ENCODE measurements at regions not wholly inside any gene's neighbourhood (a gene's known extent, or its start where the extent isn't known, plus 50 kb on each side); places are given as distances from the start of the nearest gene placed in this dataset.
"Not testable (repeated sequence)": the region's sequence is repeated elsewhere in the genome, so short reads cannot be mapped to it uniquely, and the experiment has no call there.

GRCh38 chr11:67795746-67796145 is 121.3 kb upstream of the ALDH3B2 start:
- no peaks in the 10 kb centered on the region for H3K4me1 ChIP-seq (ENCODE audit: insufficient read depth)
- H3K4me3 ChIP-seq, result no peak overlapping the region
- no peak for ATAC-seq
- no peak overlapping the region for H3K27ac ChIP-seq (ENCODE audit: low read depth)
- H3K27me3 ChIP-seq (ENCODE audit: insufficient read depth), result no peaks in the 10 kb centered on the region
- no peak for DNase-seq (ENCODE audit: low spot score)
- no peak overlapping the region for H3K27ac Mint-ChIP-seq
- no peaks in the 10 kb centered on the region for H3K36me3 ChIP-seq (ENCODE audit: insufficient read depth)
- no peaks in the 10 kb centered on the region for H3K9me3 Mint-ChIP-seq
- peaks cover 4% of the 10 kb centered on the region for H3K27me3 Mint-ChIP-seq (ENCODE audit: insufficient read depth, low read depth, poor library complexity)
- no peaks in the 10 kb centered on the region for H3K79me2 ChIP-seq (replicated peaks; ENCODE audit: insufficient read depth)
- no peak overlapping the region for H3K4me3 Mint-ChIP-seq
- no peak overlapping the region for H2AFZ ChIP-seq
- H3K36me3 Mint-ChIP-seq (ENCODE audit: low read depth), result no peaks in the 10 kb centered on the region
- no peak overlapping the region for H3K4me2 ChIP-seq
- no peaks in the 10 kb centered on the region for H4K20me1 ChIP-seq (replicated peaks; ENCODE audit: insufficient read depth)
- TF ChIP-seq REST (IDR thresholded peaks at IDR 0.05; ENCODE audit: unreplicated experiment), result no peak
- TF ChIP-seq ZNF331 (CRISPR knock-in tag; IDR thresholded peaks at IDR 0.05; ENCODE audit: low read depth), result no peak
- no peak for TF ChIP-seq POLR2AphosphoS5 (IDR thresholded peaks at IDR 0.05; ENCODE audit: low read depth)
- no peak for TF ChIP-seq ZNF114 (CRISPR knock-in tag; IDR thresholded peaks at IDR 0.05)
- TF ChIP-seq JUNB (IDR thresholded peaks at IDR 0.05; ENCODE audit: unreplicated experiment), result no peak
- TF ChIP-seq ZNF462 (CRISPR knock-in tag; IDR thresholded peaks at IDR 0.05), result no peak
- TF ChIP-seq EZH2phosphoT487 (IDR thresholded peaks at IDR 0.05; ENCODE audit: unreplicated experiment), result no peak
- no peak for TF ChIP-seq EZH2 (IDR thresholded peaks at IDR 0.05; ENCODE audit: low read depth, unreplicated experiment)
- TF ChIP-seq STAT1 (IDR thresholded peaks at IDR 0.05; ENCODE audit: unreplicated experiment), result no peak
- TF ChIP-seq, protein P1, sequence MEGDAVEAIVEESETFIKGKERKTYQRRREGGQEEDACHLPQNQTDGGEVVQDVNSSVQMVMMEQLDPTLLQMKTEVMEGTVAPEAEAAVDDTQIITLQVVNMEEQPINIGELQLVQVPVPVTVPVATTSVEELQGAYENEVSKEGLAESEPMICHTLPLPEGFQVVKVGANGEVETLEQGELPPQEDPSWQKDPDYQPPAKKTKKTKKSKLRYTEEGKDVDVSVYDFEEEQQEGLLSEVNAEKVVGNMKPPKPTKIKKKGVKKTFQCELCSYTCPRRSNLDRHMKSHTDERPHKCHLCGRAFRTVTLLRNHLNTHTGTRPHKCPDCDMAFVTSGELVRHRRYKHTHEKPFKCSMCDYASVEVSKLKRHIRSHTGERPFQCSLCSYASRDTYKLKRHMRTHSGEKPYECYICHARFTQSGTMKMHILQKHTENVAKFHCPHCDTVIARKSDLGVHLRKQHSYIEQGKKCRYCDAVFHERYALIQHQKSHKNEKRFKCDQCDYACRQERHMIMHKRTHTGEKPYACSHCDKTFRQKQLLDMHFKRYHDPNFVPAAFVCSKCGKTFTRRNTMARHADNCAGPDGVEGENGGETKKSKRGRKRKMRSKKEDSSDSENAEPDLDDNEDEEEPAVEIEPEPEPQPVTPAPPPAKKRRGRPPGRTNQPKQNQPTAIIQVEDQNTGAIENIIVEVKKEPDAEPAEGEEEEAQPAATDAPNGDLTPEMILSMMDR (conservative IDR thresholded peaks at IDR 0.05; ENCODE audit: low read depth in 2 of 2), result no peak
- no peak for TF ChIP-seq NANOG (IDR thresholded peaks at IDR 0.05; ENCODE audit: borderline replicate concordance)
- H3K9me2 ChIP-seq (ENCODE audit: insufficient read depth), result no peaks in the 10 kb centered on the region
- H3K4me1 Mint-ChIP-seq, result peaks cover 14% of the 10 kb centered on the region
- H3F3A ChIP-seq (replicated peaks; ENCODE audit: low read depth), result no peaks in the 10 kb centered on the region

GRCh38 chr11:67793750-67794149 is 119.3 kb upstream of the ALDH3B2 start:
- H3K27ac Mint-ChIP-seq; H3K9me2 ChIP-seq (ENCODE audit: insufficient read depth): not testable (repeated sequence)

More at GRCh38 chr11:67793750-67794149, 119.3 kb upstream of the ALDH3B2 start:
- H3K27me3 Mint-ChIP-seq (ENCODE audit: insufficient read depth, low read depth, poor library complexity); H3K79me2 ChIP-seq (replicated peaks; ENCODE audit: insufficient read depth); H3K27ac ChIP-seq (ENCODE audit: low read depth); H4K20me1 ChIP-seq (replicated peaks; ENCODE audit: insufficient read depth); H3K4me3 ChIP-seq; ATAC-seq; H3K4me2 ChIP-seq; H2AFZ ChIP-seq; H3K36me3 ChIP-seq (ENCODE audit: insufficient read depth); H3K4me3 Mint-ChIP-seq; H3K27me3 ChIP-seq (ENCODE audit: insufficient read depth); H3K36me3 Mint-ChIP-seq (ENCODE audit: low read depth); DNase-seq (ENCODE audit: low spot score); H3K4me1 ChIP-seq (ENCODE audit: insufficient read depth); H3K9me3 Mint-ChIP-seq; H3F3A ChIP-seq (replicated peaks; ENCODE audit: low read depth): not testable (repeated sequence)
- peaks cover 14% of the 10 kb centered on the region for H3K4me1 Mint-ChIP-seq

All from GM23338 (cell line).